SK-N-SH treated with all-trans-retinoic acid at 6 μM for 48 hours (cell line): ENCODE measurements at regions not wholly inside any gene's neighbourhood (a gene's known extent, or its start where the extent isn't known, plus 50 kb on each side); places are given as distances from the start of the nearest gene placed in this dataset.
"Not testable (repeated sequence)": the region's sequence is repeated elsewhere in the genome, so short reads cannot be mapped to it uniquely, and the experiment has no call there.

Source experiments
- CSDC2 ChIP-seq: fragments of 250-450 bp; sonication (Bioruptor Pico); IDR thresholded peaks from 2 replicates; pipeline ENCODE4 v1.5.0; 2020; ENCODE audit warnings: mild to moderate bottlenecking, moderate library complexity
- RARB ChIP-seq: fragments of 250-450 bp; sonication (Bioruptor Pico); IDR thresholded peaks from 2 replicates; pipeline ENCODE4 v1.8.0; 2021; ENCODE audit warnings: mild to moderate bottlenecking, moderate library complexity
- ZC3H10 ChIP-seq: fragments of 250-450 bp; sonication (Bioruptor Pico); IDR thresholded peaks from 2 replicates; pipeline ENCODE4 v1.5.1; 2021; ENCODE audit warnings: mild to moderate bottlenecking, moderate library complexity
- ZFP3 ChIP-seq: fragments of 250-450 bp; sonication (Bioruptor Pico); IDR thresholded peaks from 2 replicates; pipeline ENCODE4 v1.5.0; 2020; ENCODE audit warnings: mild to moderate bottlenecking, moderate library complexity
- TF ChIP-seq, protein P1 (sequence below): fragments of 250-450 bp; sonication (Bioruptor Pico); IDR thresholded peaks from 2 replicates; pipeline ENCODE4 v1.8.0; 2020; ENCODE audit warnings: mild to moderate bottlenecking, moderate library complexity, borderline replicate concordance

DNA sequence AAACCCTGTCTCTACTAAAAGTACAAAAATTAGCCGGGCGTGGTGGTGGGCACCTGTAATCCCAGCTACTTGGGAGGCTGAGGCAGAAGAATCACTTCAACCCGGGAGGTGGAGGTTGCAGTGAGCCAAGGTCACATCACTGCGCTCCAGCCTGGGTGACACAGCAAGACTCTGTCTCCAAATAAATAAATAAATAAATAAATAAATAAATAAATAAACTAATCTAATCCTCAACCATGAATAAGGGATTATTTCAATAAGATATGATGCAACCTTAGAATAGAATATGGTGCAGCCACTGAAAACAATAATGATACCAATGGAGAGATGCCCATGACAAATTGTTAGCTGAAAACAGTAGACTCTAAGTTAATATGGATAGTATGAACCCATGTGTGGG lies 270.0 kb downstream of the MEX3B start:
- TF ChIP-seq ZFP3; RARB; CSDC2 (CRISPR knock-in tag); ZC3H10 (CRISPR knock-in tag): not testable (repeated sequence)
- TF ChIP-seq, protein P1, sequence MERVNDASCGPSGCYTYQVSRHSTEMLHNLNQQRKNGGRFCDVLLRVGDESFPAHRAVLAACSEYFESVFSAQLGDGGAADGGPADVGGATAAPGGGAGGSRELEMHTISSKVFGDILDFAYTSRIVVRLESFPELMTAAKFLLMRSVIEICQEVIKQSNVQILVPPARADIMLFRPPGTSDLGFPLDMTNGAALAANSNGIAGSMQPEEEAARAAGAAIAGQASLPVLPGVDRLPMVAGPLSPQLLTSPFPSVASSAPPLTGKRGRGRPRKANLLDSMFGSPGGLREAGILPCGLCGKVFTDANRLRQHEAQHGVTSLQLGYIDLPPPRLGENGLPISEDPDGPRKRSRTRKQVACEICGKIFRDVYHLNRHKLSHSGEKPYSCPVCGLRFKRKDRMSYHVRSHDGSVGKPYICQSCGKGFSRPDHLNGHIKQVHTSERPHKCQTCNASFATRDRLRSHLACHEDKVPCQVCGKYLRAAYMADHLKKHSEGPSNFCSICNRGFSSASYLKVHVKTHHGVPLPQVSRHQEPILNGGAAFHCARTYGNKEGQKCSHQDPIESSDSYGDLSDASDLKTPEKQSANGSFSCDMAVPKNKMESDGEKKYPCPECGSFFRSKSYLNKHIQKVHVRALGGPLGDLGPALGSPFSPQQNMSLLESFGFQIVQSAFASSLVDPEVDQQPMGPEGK (CRISPR knock-in tag): not testable (repeated sequence)
